Common myeloid progenitor, CD34-positive (primary cell): ENCODE measurements at regions not wholly inside any gene's neighbourhood (a gene's known extent, or its start where the extent isn't known, plus 50 kb on each side); places are given as distances from the start of the nearest gene placed in this dataset.

Source experiments
- CTCF ChIA-PET: fragments of 350-600 bp; sonication (Branson Sonifier 250); formaldehyde crosslinking; loops from one replicate; lab custom pipeline; 2021; ENCODE audit warnings: antibody characterized with exemption; lab: Charles Lee
- POLR2A ChIA-PET: fragments of 350-600 bp; sonication (Branson Sonifier 250); formaldehyde crosslinking; loops from one replicate; lab custom pipeline; 2021; ENCODE audit warnings: antibody characterized with exemption; lab: Charles Lee
- DNase-seq, 3 donors: peaks; one replicate each; pipeline versions ENCODE4 v3.0.0 to v3.0.0-alpha.2; 2013
- H3K27ac ChIP-seq, 2 experiments: 1 replicate in 1 of 2; 2 replicates in 1 of 2; pipeline ENCODE4 v1.7.0; 2013; ENCODE audit warnings: inconsistent platforms in 2 of 2, low read length in 2 of 2, mild to moderate bottlenecking in 2 of 2, low read depth in 1 of 2, moderate library complexity in 1 of 2; ENCODE audit not compliant: severe bottlenecking in 2 of 2, insufficient read depth in 1 of 2, poor library complexity in 1 of 2
- H3K27me3 ChIP-seq, 5 experiments: replicated peaks in 2 of 5; 1 replicate in 3 of 5; 2 replicates in 2 of 5; pipeline versions ENCODE4 v1.6.1 to v1.7.0; 2013; ENCODE audit warnings: low read length in 4 of 5, mild to moderate bottlenecking in 2 of 5, moderate library complexity in 2 of 5, inconsistent platforms in 1 of 5; ENCODE audit not compliant: insufficient read depth in 5 of 5, control insufficient read depth in 4 of 5
- H3K36me3 ChIP-seq, 4 experiments: 1 replicate in 2 of 4; 2 replicates in 2 of 4; pipeline versions ENCODE4 v1.6.1 to v1.7.0; 2013; ENCODE audit warnings: low read length in 3 of 4, control low read depth in 1 of 4, mild to moderate bottlenecking in 1 of 4; ENCODE audit not compliant: control insufficient read depth in 4 of 4, insufficient read depth in 4 of 4
- H3K4me1 ChIP-seq, 4 experiments: 1 replicate in 3 of 4; 2 replicates in 1 of 4; pipeline versions ENCODE4 v1.6.1 to v1.7.1; 2013; ENCODE audit warnings: low read length in 3 of 4, mild to moderate bottlenecking in 3 of 4, control low read depth in 1 of 4, inconsistent platforms in 1 of 4, moderate library complexity in 1 of 4; ENCODE audit not compliant: control insufficient read depth in 4 of 4, insufficient read depth in 4 of 4; ENCODE audit errors: control extremely low read depth in 1 of 4
- H3K4me3 ChIP-seq, 7 experiments: 1 replicate in 4 of 7; 2 replicates in 3 of 7; pipeline versions ENCODE4 v1.5.1 to v1.7.0; 2013; ENCODE audit warnings: mild to moderate bottlenecking in 7 of 7, low read length in 6 of 7, moderate library complexity in 6 of 7, inconsistent platforms in 2 of 7, low read depth in 2 of 7, control low read depth in 1 of 7; ENCODE audit not compliant: insufficient read depth in 4 of 7, control insufficient read depth in 1 of 7; ENCODE audit errors: extremely low read depth in 1 of 7
- H3K9me3 ChIP-seq, 5 experiments: 1 replicate in 4 of 5; 2 replicates in 1 of 5; pipeline versions ENCODE4 v1.6.1 to v1.7.1; 2013; ENCODE audit warnings: low read length in 4 of 5, mild to moderate bottlenecking in 2 of 5, inconsistent platforms in 1 of 5, low read depth in 1 of 5, moderate library complexity in 1 of 5; ENCODE audit not compliant: control insufficient read depth in 4 of 5, insufficient read depth in 2 of 5; ENCODE audit errors: control extremely low read depth in 1 of 5
- WGBS: methylation state at CpG from one replicate; pipeline ENCODE4 v1.1.5; 2013; ENCODE audit not compliant: insufficient coverage; 5-methylcytosine and 5-hydroxymethylcytosine counted together

- H3K9me3 ChIP-seq: no peaks in the 10 kb centered on the region
- H3K27me3 ChIP-seq: peaks cover 0 to 10% (median 0%) of the 10 kb centered on the region in 5 experiments
- no peaks in the 10 kb centered on the region for H3K4me1 ChIP-seq
- no peak for DNase-seq
- ChIA-PET CTCF (no interaction called here), POLR2A (no interaction called here)
- WGBS: 91% methylated on average over 5 of the region's 5 CpGs
- no peaks in the 10 kb centered on the region for H3K36me3 ChIP-seq
- H3K4me3 ChIP-seq: no peak overlapping the region
- H3K27ac ChIP-seq: no peak overlapping the region
These were observed 503.8 kb upstream of the B3GAT1 start for GRCh38 chr11:134915881-134916280.

GRCh38 chr11:134915212-134915611, 503.2 kb upstream of the B3GAT1 start:
- ChIA-PET POLR2A (no interaction called here), CTCF (no interaction called here)
- Histone ChIP-seq H3K4me3 (no peak overlapping the region), H3K4me1 (no peaks in the 10 kb centered on the region), H3K9me3 (no peaks in the 10 kb centered on the region), H3K27ac (no peak overlapping the region), H3K27me3 (peaks cover 0 to 8% (median 0%) of the 10 kb centered on the region in 5 experiments), H3K36me3 (no peaks in the 10 kb centered on the region)
- 77% methylated on average over 8 of the region's 8 CpGs for WGBS
- DNase-seq: no peak

DNA sequence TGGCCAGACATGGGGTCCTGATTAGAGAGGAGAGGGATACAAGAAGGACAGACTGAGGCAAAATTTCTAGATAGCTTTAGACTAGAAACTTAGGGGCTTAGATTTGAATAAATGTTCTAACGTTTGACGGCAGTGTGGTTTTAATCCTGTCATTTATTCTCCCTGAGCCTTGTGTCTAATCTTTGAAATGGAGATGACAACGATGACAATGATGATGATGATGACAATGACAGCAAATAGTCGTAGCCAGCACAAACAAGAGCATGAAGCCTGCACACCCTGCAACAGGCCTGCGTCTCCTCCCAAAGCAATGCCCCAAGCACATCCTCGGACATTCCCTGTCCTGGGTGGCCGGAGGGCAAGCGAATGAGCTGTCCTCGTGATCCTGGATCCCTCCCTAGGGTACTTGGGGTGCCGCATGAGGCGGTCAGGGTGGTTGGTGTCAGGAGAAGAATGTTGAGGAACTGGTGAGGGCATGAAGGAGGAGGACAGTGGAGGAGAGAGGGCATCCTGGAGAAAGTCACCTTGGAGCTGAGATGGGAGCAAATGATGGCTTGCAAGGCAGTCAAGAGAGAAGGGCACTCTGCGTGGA, 502.1 kb upstream of the B3GAT1 start:
- H3K4me1 ChIP-seq: no peaks in the 10 kb centered on the region
- no peaks in the 10 kb centered on the region for H3K36me3 ChIP-seq
- peaks cover 0 to 8% (median 0%) of the 10 kb centered on the region in 5 experiments for H3K27me3 ChIP-seq
- H3K9me3 ChIP-seq: no peaks in the 10 kb centered on the region
- H3K27ac ChIP-seq: no peak overlapping the region
- ChIA-PET CTCF (no interaction called here), POLR2A (no interaction called here)
- 93% methylated on average over 12 of the region's 12 CpGs for WGBS
- DNase-seq: no peak
- H3K4me3 ChIP-seq: no peak overlapping the region

DNA sequence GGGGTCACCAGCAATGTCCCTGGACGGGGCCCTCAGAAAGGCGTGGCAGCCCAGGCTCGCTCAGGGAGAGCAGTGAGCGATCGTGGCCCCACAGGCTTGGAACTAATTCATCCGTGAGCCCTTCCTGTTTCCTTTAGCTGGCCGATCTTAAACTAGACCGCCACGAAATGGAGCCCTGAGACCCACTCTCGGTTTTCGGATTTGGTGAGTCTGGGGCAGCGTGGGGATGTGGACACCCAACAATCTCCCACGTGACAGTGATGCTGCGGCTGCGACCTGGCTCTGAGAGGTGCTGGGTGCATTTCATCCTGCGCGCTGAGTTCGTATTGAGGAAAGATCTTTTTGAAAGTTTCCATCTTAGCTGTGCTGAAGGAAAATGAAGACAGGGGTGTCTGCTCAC, 501.3 kb upstream of the B3GAT1 start:
- no peak for DNase-seq
- H3K4me3 ChIP-seq: no peak overlapping the region
- CTCF ChIA-PET: interaction anchor here (0.7 kb wide), 1 partner anchor 16 kb away, joined by 4 read pairs; no protein-coding TSS in a partner anchor
- H3K4me1 ChIP-seq: no peaks in the 10 kb centered on the region
- H3K9me3 ChIP-seq: no peaks in the 10 kb centered on the region
- no peaks in the 10 kb centered on the region for H3K36me3 ChIP-seq
- H3K27ac ChIP-seq: no peak overlapping the region
- 86% methylated on average over 12 of the region's 18 CpGs for WGBS
- peaks cover 0 to 8% (median 0%) of the 10 kb centered on the region in 5 experiments for H3K27me3 ChIP-seq
- POLR2A ChIA-PET: no interaction called here

- Histone ChIP-seq H3K36me3 (no peaks in the 10 kb centered on the region), H3K27ac (no peak overlapping the region), H3K9me3 (no peaks in the 10 kb centered on the region), H3K27me3 (peaks cover 0 to 10% (median 0%) of the 10 kb centered on the region in 5 experiments), H3K4me3 (no peak overlapping the region), H3K4me1 (no peaks in the 10 kb centered on the region)
- CTCF ChIA-PET: no interaction called here
- DNase-seq: no peak
- 84% methylated on average over 7 of the region's 9 CpGs for WGBS
- POLR2A ChIA-PET: no interaction called here
These were observed 499.6 kb upstream of the B3GAT1 start for GRCh38 chr11:134911514-134912180.

DNA sequence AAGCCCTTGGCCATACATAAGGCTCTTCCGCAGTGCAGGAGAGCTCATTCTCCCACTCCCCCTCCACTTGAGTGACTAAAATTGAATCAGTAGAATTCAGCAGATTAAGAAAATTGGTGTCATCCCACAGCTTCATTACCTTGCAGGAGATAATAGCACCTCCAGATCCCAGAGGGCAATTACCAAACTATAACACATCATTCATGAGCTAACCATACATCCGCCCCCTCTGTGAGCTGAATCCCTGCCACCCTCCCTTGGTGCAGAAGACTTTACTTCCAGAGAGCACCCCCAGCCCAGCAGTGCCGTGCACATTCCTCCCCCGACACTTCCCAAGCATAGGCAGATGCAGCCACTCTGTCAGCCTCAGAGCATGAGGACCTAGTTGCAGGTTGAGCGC, 496.5 kb upstream of the B3GAT1 start:
- H3K4me1 ChIP-seq: no peaks in the 10 kb centered on the region
- no peaks in the 10 kb centered on the region for H3K36me3 ChIP-seq
- CTCF ChIA-PET: no interaction called here
- peaks cover 0 to 8% (median 0%) of the 10 kb centered on the region in 5 experiments for H3K27me3 ChIP-seq
- WGBS: 91% methylated on average over 5 of the region's 5 CpGs
- H3K27ac ChIP-seq: no peak overlapping the region
- POLR2A ChIA-PET: no interaction called here
- no peaks in the 10 kb centered on the region for H3K9me3 ChIP-seq
- no peak overlapping the region for H3K4me3 ChIP-seq
- DNase-seq: no peak

GRCh38 chr11:134907636-134908035, 495.6 kb upstream of the B3GAT1 start:
- ChIA-PET POLR2A (no interaction called here), CTCF (no interaction called here)
- H3K27ac ChIP-seq: no peak overlapping the region
- H3K36me3 ChIP-seq: no peaks in the 10 kb centered on the region
- peaks cover 0 to 4% (median 0%) of the 10 kb centered on the region in 5 experiments for H3K27me3 ChIP-seq
- no peaks in the 10 kb centered on the region for H3K9me3 ChIP-seq
- WGBS: 98% methylated on average over 5 of the region's 5 CpGs
- DNase-seq: no peak
- no peaks in the 10 kb centered on the region for H3K4me1 ChIP-seq
- no peak overlapping the region for H3K4me3 ChIP-seq
